ENCODE measurements at regions not wholly inside any gene's neighbourhood (a gene's known extent, or its start where the extent isn't known, plus 50 kb on each side); places are given as distances from the start of the nearest gene placed in this dataset.

- no peak for DNase-seq
Measured at GRCh38 chr13:68234274-68234673, 1004.1 kb upstream of the PCDH9 start.

- DNase-seq, result no peak
Measured at GRCh38 chr13:68232351-68233130, 1002.4 kb upstream of the PCDH9 start.

GRCh38 chr13:68214691-68215415 lies 984.7 kb upstream of the PCDH9 start:
- no peak for DNase-seq

- DNase-seq, result no peak
Measured at GRCh38 chr13:68199271-68199670, 969.1 kb upstream of the PCDH9 start.

GRCh38 chr13:68190818-68191217 lies 960.7 kb upstream of the PCDH9 start:
- peak; percentile 39 for DNase-seq

GRCh38 chr13:68185444-68186141 lies 955.5 kb upstream of the PCDH9 start:
- no peak for DNase-seq

GRCh38 chr13:68176475-68176874 lies 946.3 kb upstream of the PCDH9 start:
- DNase-seq, result no peak

GRCh38 chr13:68174893-68175292 lies 944.8 kb upstream of the PCDH9 start:
- DNase-seq, result peak; percentile 18

GRCh38 chr13:68173111-68173510 lies 943.0 kb upstream of the PCDH9 start:
- no peak for DNase-seq

GRCh38 chr13:68170961-68171360 lies 940.8 kb upstream of the PCDH9 start:
- DNase-seq, result no peak

GRCh38 chr13:68168448-68168847 lies 938.3 kb upstream of the PCDH9 start:
- DNase-seq, result no peak

GRCh38 chr13:68160466-68160865 lies 930.3 kb upstream of the PCDH9 start:
- DNase-seq, result no peak

- DNase-seq, result no peak
Measured at GRCh38 chr13:68152414-68152813, 922.3 kb upstream of the PCDH9 start.

- no peak for DNase-seq
Measured at GRCh38 chr13:68145852-68146251, 915.7 kb upstream of the PCDH9 start.

GRCh38 chr13:68128297-68128915 lies 898.3 kb upstream of the PCDH9 start:
- no peak for DNase-seq

- DNase-seq, result no peak
Measured at GRCh38 chr13:68125087-68125480, 894.9 kb upstream of the PCDH9 start.

- no peak for DNase-seq
Measured at GRCh38 chr13:68124437-68125086, 894.4 kb upstream of the PCDH9 start.

GRCh38 chr13:68110178-68110768 lies 880.1 kb upstream of the PCDH9 start:
- no peak for DNase-seq

- DNase-seq, result no peak
Measured at GRCh38 chr13:68107667-68108066, 877.5 kb upstream of the PCDH9 start.

- no peak for DNase-seq
Measured at GRCh38 chr13:68099631-68100030, 869.5 kb upstream of the PCDH9 start.

GRCh38 chr13:68081061-68081460 lies 850.9 kb upstream of the PCDH9 start:
- DNase-seq, result peak; percentile 14

GRCh38 chr13:68078874-68079273 lies 848.7 kb upstream of the PCDH9 start:
- DNase-seq, result no peak

Data from hematopoietic multipotent progenitor cell treated with erythropoietin and hydrocortisone succinate and interleukin-3 and kit ligand, for 6 days (in vitro differentiated cells).